Neural cell (in vitro differentiated cells): ENCODE measurements at regions not wholly inside any gene's neighbourhood (a gene's known extent, or its start where the extent isn't known, plus 50 kb on each side); places are given as distances from the start of the nearest gene placed in this dataset.

Source experiments
- MXI1 ChIP-seq: fragments of 450-650 bp; conservative IDR thresholded peaks from 2 replicates; pipeline ENCODE4 v1.6.1; 2014; ENCODE audit warnings: antibody characterized with exemption, mild to moderate bottlenecking; ENCODE audit not compliant: poor library complexity, severe bottlenecking
- POLR2AphosphoS5 ChIP-seq: IDR thresholded peaks from 2 replicates; pipeline ENCODE4 v1.6.1; 2012
- TF ChIP-seq, protein P1 (sequence below): fragments of 450-650 bp; IDR thresholded peaks from 2 replicates; pipeline ENCODE4 v1.5.1; 2014; ENCODE audit warnings: antibody characterized with exemption, mild to moderate bottlenecking, moderate library complexity; ENCODE audit not compliant: poor library complexity, severe bottlenecking

DNA sequence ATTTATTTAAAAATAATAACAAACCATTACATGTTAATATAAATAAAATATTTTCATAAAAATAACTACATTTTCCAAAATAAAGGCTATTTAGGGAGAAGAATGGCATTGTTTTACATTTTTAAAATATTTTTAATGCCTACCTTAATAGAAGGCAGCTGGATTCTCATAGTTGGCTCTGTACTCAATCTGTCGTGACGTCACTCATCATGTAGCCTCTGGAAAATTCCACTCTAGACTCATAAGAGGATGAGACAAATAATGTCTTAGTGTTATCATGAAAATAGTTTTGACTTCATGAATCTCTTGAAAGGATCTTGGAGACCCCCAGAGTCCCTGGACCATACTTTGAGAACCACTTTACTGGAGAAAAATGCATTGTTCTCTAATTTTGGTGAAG, 93.1 kb downstream of the NXNL2 start:
- TF ChIP-seq MXI1: no peak
- TF ChIP-seq, protein P1, sequence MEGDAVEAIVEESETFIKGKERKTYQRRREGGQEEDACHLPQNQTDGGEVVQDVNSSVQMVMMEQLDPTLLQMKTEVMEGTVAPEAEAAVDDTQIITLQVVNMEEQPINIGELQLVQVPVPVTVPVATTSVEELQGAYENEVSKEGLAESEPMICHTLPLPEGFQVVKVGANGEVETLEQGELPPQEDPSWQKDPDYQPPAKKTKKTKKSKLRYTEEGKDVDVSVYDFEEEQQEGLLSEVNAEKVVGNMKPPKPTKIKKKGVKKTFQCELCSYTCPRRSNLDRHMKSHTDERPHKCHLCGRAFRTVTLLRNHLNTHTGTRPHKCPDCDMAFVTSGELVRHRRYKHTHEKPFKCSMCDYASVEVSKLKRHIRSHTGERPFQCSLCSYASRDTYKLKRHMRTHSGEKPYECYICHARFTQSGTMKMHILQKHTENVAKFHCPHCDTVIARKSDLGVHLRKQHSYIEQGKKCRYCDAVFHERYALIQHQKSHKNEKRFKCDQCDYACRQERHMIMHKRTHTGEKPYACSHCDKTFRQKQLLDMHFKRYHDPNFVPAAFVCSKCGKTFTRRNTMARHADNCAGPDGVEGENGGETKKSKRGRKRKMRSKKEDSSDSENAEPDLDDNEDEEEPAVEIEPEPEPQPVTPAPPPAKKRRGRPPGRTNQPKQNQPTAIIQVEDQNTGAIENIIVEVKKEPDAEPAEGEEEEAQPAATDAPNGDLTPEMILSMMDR: no peak
- TF ChIP-seq POLR2AphosphoS5: no peak
